ENCODE measurements at regions not wholly inside any gene's neighbourhood (a gene's known extent, or its start where the extent isn't known, plus 50 kb on each side); places are given as distances from the start of the nearest gene placed in this dataset.
A peak's percentile ranks its signal among the peaks of the same experiment; 100 is the strongest.

- DNase-seq (ENCODE audit: low read depth): no peak
- FAIRE-seq: no peak
- H3K27me3 ChIP-seq (ENCODE audit: control insufficient read depth, insufficient read depth, low read length): peaks cover 13% of the 10 kb centered on the region
- no peak overlapping the region for H3K4me3 ChIP-seq (ENCODE audit: low read depth, low read length)
- H3K36me3 ChIP-seq (ENCODE audit: control insufficient read depth, insufficient read depth, low read length): no peaks in the 10 kb centered on the region
- no peak for TF ChIP-seq CTCF (IDR thresholded peaks at IDR 0.05; ENCODE audit: insufficient read depth, low read length, severe bottlenecking)
These were observed 597.3 kb upstream of the SGCD start for GRCh38 chr5:155729684-155730059.

- peaks cover 10% of the 10 kb centered on the region for H3K27me3 ChIP-seq (ENCODE audit: control insufficient read depth, insufficient read depth, low read length)
- FAIRE-seq: no peak
These were observed 594.2 kb upstream of the SGCD start for GRCh38 chr5:155732587-155733376.

DNA sequence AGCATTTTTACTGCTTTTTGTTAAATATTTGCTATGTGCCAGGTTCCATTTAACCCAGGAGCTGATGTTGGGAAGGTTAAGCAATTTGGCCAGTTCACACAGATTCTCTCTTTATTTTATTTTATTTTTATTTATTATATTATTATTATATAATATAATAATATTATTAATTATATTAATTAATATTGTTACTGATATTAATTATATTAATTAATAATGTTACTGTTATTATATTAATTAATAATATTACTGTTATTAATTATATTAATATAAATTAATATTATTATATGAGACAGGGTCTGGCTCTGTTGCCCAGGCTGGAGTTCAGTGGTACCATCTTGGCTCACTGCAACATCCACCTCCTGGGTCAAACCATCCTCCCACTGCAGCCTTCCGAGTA lies 593.0 kb upstream of the SGCD start:
- H3K36me3 ChIP-seq (ENCODE audit: control insufficient read depth, insufficient read depth, low read length): no peaks in the 10 kb centered on the region
- FAIRE-seq: no peak

More at GRCh38 chr5:155732587-155733376, 594.2 kb upstream of the SGCD start:
- no peak overlapping the region for H3K4me3 ChIP-seq (ENCODE audit: low read depth, low read length)
- no peak for DNase-seq (ENCODE audit: low read depth)
- TF ChIP-seq CTCF (IDR thresholded peaks at IDR 0.05; ENCODE audit: insufficient read depth, low read length, severe bottlenecking): no peak
- no peaks in the 10 kb centered on the region for H3K36me3 ChIP-seq (ENCODE audit: control insufficient read depth, insufficient read depth, low read length)

GRCh38 chr5:155735388-155735787 lies 591.6 kb upstream of the SGCD start:
- Histone ChIP-seq H3K36me3 (ENCODE audit: control insufficient read depth, insufficient read depth, low read length) (no peaks in the 10 kb centered on the region), H3K4me3 (ENCODE audit: low read depth, low read length) (no peak overlapping the region), H3K27me3 (ENCODE audit: control insufficient read depth, insufficient read depth, low read length) (peaks cover 1% of the 10 kb centered on the region)
- no peak for TF ChIP-seq CTCF (IDR thresholded peaks at IDR 0.05; ENCODE audit: insufficient read depth, low read length, severe bottlenecking)
- DNase-seq (ENCODE audit: low read depth) (peak; percentile 8), FAIRE-seq (no peak)

More for the DNA sequence above, 593.0 kb upstream of the SGCD start:
- no peak for TF ChIP-seq CTCF (IDR thresholded peaks at IDR 0.05; ENCODE audit: insufficient read depth, low read length, severe bottlenecking)
- H3K27me3 ChIP-seq (ENCODE audit: control insufficient read depth, insufficient read depth, low read length): peaks cover 5% of the 10 kb centered on the region
- no peak overlapping the region for H3K4me3 ChIP-seq (ENCODE audit: low read depth, low read length)
- DNase-seq (ENCODE audit: low read depth): no peak

- Histone ChIP-seq H3K36me3 (ENCODE audit: control insufficient read depth, insufficient read depth, low read length) (no peaks in the 10 kb centered on the region), H3K27me3 (ENCODE audit: control insufficient read depth, insufficient read depth, low read length) (no peaks in the 10 kb centered on the region), H3K4me3 (ENCODE audit: low read depth, low read length) (no peak overlapping the region)
- TF ChIP-seq CTCF (IDR thresholded peaks at IDR 0.05; ENCODE audit: insufficient read depth, low read length, severe bottlenecking): no peak
- FAIRE-seq: no peak
- DNase-seq (ENCODE audit: low read depth): no peak
These were observed 588.3 kb upstream of the SGCD start for GRCh38 chr5:155738616-155739015.

Data from bronchial epithelial cell (primary cell).